Right lobe of liver (tissue), 4 donors: ENCODE measurements at regions not wholly inside any gene's neighbourhood (a gene's known extent, or its start where the extent isn't known, plus 50 kb on each side); places are given as distances from the start of the nearest gene placed in this dataset.

Experiments
- CTCF ChIP-seq, 4 donors: fragments of 200-600 bp in 3 of 4; fragments of 450-650 bp in 1 of 4; IDR thresholded peaks; one replicate each; pipeline versions ENCODE4 v1.5.1 to v1.8.0; 2016 to 2022; ENCODE audit warnings: antibody characterized with exemption in 4 of 4, mild to moderate bottlenecking in 2 of 4
- POLR2A ChIP-seq: fragments of 450-650 bp; IDR thresholded peaks from one replicate; pipeline ENCODE4 v1.6.1; 2017; ENCODE audit warnings: antibody characterized with exemption, mild to moderate bottlenecking
- donor health status: DM: no; HTN: no; CAD: no.
- donor health status: DM: no; HTN: no; CAD: no.
- donor health status: DM: no; HTN: yes; CAD: no.

- TF ChIP-seq CTCF (IDR thresholded peaks at IDR 0.05), result no peak
- no peak for TF ChIP-seq POLR2A
These were observed 251.2 kb downstream of the ZNF326 start for GRCh38 chr1:90246069-90246468.
